ENCODE measurements at regions not wholly inside any gene's neighbourhood (a gene's known extent, or its start where the extent isn't known, plus 50 kb on each side); places are given as distances from the start of the nearest gene placed in this dataset.
"Not testable (repeated sequence)": the region's sequence is repeated elsewhere in the genome, so short reads cannot be mapped to it uniquely, and the experiment has no call there.

GRCh38 chr2:17057109-17058017 lies 391.7 kb upstream of the CYRIA start:
- DNase-seq: no peak

- no peak for DNase-seq
These were observed 390.6 kb upstream of the CYRIA start for GRCh38 chr2:17056236-17056635.

- DNase-seq: no peak
These were observed 386.4 kb upstream of the CYRIA start for GRCh38 chr2:17052001-17052400.

GRCh38 chr2:17051538-17051937 lies 385.9 kb upstream of the CYRIA start:
- no peak for DNase-seq

GRCh38 chr2:17043173-17043572 lies 377.5 kb upstream of the CYRIA start:
- DNase-seq: no peak

- DNase-seq: no peak
These were observed 370.7 kb upstream of the CYRIA start for GRCh38 chr2:17036361-17036760.

- no peak for DNase-seq
These were observed 369.4 kb upstream of the CYRIA start for GRCh38 chr2:17035010-17035409.

- no peak for DNase-seq
These were observed 364.4 kb upstream of the CYRIA start for GRCh38 chr2:17030047-17030446.

- DNase-seq: no peak
These were observed 346.7 kb upstream of the CYRIA start for GRCh38 chr2:17012297-17012696.

GRCh38 chr2:17010104-17010503 lies 344.5 kb upstream of the CYRIA start:
- DNase-seq: no peak

- no peak for DNase-seq
These were observed 334.5 kb upstream of the CYRIA start for GRCh38 chr2:17000184-17000482.

- DNase-seq: no peak
These were observed 333.9 kb upstream of the CYRIA start for GRCh38 chr2:16999347-17000183.

- no peak for DNase-seq
These were observed 312.7 kb upstream of the CYRIA start for GRCh38 chr2:16978301-16978700.

GRCh38 chr2:16974688-16975087 lies 309.1 kb upstream of the CYRIA start:
- DNase-seq: no peak

GRCh38 chr2:16973586-16974286 lies 308.1 kb upstream of the CYRIA start:
- no peak for DNase-seq

GRCh38 chr2:16972276-16972675 lies 306.6 kb upstream of the CYRIA start:
- no peak for DNase-seq

GRCh38 chr2:16971722-16972234 lies 306.1 kb upstream of the CYRIA start:
- no peak for DNase-seq

GRCh38 chr2:16970948-16971347 lies 305.3 kb upstream of the CYRIA start:
- not testable (repeated sequence) for DNase-seq

GRCh38 chr2:16962505-16962904 lies 296.9 kb upstream of the CYRIA start:
- no peak for DNase-seq

GRCh38 chr2:16960579-16960978 lies 294.9 kb upstream of the CYRIA start:
- no peak for DNase-seq

GRCh38 chr2:16958266-16958665 lies 292.6 kb upstream of the CYRIA start:
- no peak for DNase-seq

GRCh38 chr2:16952805-16953204 lies 287.2 kb upstream of the CYRIA start:
- DNase-seq: no peak

- DNase-seq: no peak
These were observed 286.7 kb upstream of the CYRIA start for GRCh38 chr2:16952368-16952767.

All from NCI-H774 (cell line).